HG02885 (cell line): ENCODE measurements at regions not wholly inside any gene's neighbourhood (a gene's known extent, or its start where the extent isn't known, plus 50 kb on each side); places are given as distances from the start of the nearest gene placed in this dataset.

ENCODE experiments used
- ATAC-seq: cut with Tn5 transposase; IDR thresholded peaks from one replicate; pipeline ENCODE4 v1.9.1; 2021; ENCODE audit warnings: mild to moderate bottlenecking; ENCODE audit not compliant: unreplicated experiment, poor library complexity

GRCh38 chr4:110675426-110675825 is 52.5 kb upstream of the PITX2 start:
- no peak for ATAC-seq

- ATAC-seq: no peak
Observed at GRCh38 chr4:110676241-110676640, 53.4 kb upstream of the PITX2 start.

GRCh38 chr4:110678517-110679227 is 55.8 kb upstream of the PITX2 start:
- no peak for ATAC-seq

GRCh38 chr4:110680265-110680664 is 57.4 kb upstream of the PITX2 start:
- ATAC-seq: no peak

- no peak for ATAC-seq
Observed at GRCh38 chr4:110681381-110681780, 58.5 kb upstream of the PITX2 start.

- no peak for ATAC-seq
Observed at GRCh38 chr4:110682311-110682710, 59.4 kb upstream of the PITX2 start.

GRCh38 chr4:110683601-110684000 is 60.7 kb upstream of the PITX2 start:
- no peak for ATAC-seq

GRCh38 chr4:110702326-110702725 is 79.4 kb upstream of the PITX2 start:
- no peak for ATAC-seq

GRCh38 chr4:110704748-110705439 is 82.0 kb upstream of the PITX2 start:
- peak; percentile 81 for ATAC-seq

GRCh38 chr4:110705440-110705782 is 82.5 kb upstream of the PITX2 start:
- peak; percentile 26 for ATAC-seq

GRCh38 chr4:110710070-110710469 is 87.2 kb upstream of the PITX2 start:
- ATAC-seq: no peak

GRCh38 chr4:110712486-110712885 is 89.6 kb upstream of the PITX2 start:
- no peak for ATAC-seq

GRCh38 chr4:110730318-110730717 is 107.4 kb upstream of the PITX2 start:
- no peak for ATAC-seq

- ATAC-seq: no peak
Observed at GRCh38 chr4:110733901-110734300, 111.0 kb upstream of the PITX2 start.

GRCh38 chr4:110735686-110736085 is 112.8 kb upstream of the PITX2 start:
- ATAC-seq: no peak

GRCh38 chr4:110737931-110738330 is 115.1 kb upstream of the PITX2 start:
- ATAC-seq: no peak

- no peak for ATAC-seq
Observed at GRCh38 chr4:110742143-110742542, 119.3 kb upstream of the PITX2 start.

GRCh38 chr4:110748071-110748470 is 125.2 kb upstream of the PITX2 start:
- no peak for ATAC-seq

GRCh38 chr4:110751183-110751582 is 128.3 kb upstream of the PITX2 start:
- no peak for ATAC-seq

GRCh38 chr4:110751986-110752385 is 129.1 kb upstream of the PITX2 start:
- ATAC-seq: no peak

GRCh38 chr4:110753466-110753865 is 130.6 kb upstream of the PITX2 start:
- no peak for ATAC-seq

- ATAC-seq: no peak
Observed at GRCh38 chr4:110754716-110755115, 131.8 kb upstream of the PITX2 start.
